ENCODE measurements at regions not wholly inside any gene's neighbourhood (a gene's known extent, or its start where the extent isn't known, plus 50 kb on each side); places are given as distances from the start of the nearest gene placed in this dataset.

- TF ChIP-seq, protein P1, sequence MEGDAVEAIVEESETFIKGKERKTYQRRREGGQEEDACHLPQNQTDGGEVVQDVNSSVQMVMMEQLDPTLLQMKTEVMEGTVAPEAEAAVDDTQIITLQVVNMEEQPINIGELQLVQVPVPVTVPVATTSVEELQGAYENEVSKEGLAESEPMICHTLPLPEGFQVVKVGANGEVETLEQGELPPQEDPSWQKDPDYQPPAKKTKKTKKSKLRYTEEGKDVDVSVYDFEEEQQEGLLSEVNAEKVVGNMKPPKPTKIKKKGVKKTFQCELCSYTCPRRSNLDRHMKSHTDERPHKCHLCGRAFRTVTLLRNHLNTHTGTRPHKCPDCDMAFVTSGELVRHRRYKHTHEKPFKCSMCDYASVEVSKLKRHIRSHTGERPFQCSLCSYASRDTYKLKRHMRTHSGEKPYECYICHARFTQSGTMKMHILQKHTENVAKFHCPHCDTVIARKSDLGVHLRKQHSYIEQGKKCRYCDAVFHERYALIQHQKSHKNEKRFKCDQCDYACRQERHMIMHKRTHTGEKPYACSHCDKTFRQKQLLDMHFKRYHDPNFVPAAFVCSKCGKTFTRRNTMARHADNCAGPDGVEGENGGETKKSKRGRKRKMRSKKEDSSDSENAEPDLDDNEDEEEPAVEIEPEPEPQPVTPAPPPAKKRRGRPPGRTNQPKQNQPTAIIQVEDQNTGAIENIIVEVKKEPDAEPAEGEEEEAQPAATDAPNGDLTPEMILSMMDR (IDR thresholded peaks at IDR 0.05): no peak
- TF ChIP-seq EZH2 (IDR thresholded peaks at IDR 0.05; ENCODE audit: borderline replicate concordance, insufficient read depth, low read depth, low read length, poor library complexity, severe bottlenecking): no peak
Observed at GRCh38 chr14:28876572-28876945, 110.0 kb downstream of the FOXG1 start.

Measured in B cell (primary cell).